GM23248 (cell line): ENCODE measurements at regions not wholly inside any gene's neighbourhood (a gene's known extent, or its start where the extent isn't known, plus 50 kb on each side); places are given as distances from the start of the nearest gene placed in this dataset.

Experiments
- EZH2 ChIP-seq: fragments of 200-600 bp; sonication (generic); IDR thresholded peaks from 2 replicates; pipeline ENCODE4 v1.6.1; 2018; ENCODE audit warnings: antibody characterized with exemption, mild to moderate bottlenecking; ENCODE audit not compliant: insufficient read depth, poor library complexity, severe bottlenecking
- EZH2phosphoT487 ChIP-seq: fragments of 200-600 bp; sonication (generic); IDR thresholded peaks from 2 replicates; pipeline ENCODE4 v1.6.1; 2018; ENCODE audit warnings: antibody characterized with exemption, moderate library complexity, mild to moderate bottlenecking, low read depth; ENCODE audit not compliant: insufficient read depth

- TF ChIP-seq EZH2 (no peak), EZH2phosphoT487 (no peak)
These were observed 558.7 kb downstream of the INSC start for GRCh38 chr11:15673408-15673831.
